ENCODE measurements at regions not wholly inside any gene's neighbourhood (a gene's known extent, or its start where the extent isn't known, plus 50 kb on each side); places are given as distances from the start of the nearest gene placed in this dataset.

GRCh38 chrX:15915959-15916703, 61.5 kb upstream of the AP1S2 start:
- DNase-seq (ENCODE audit: low spot score), result no peak

DNA sequence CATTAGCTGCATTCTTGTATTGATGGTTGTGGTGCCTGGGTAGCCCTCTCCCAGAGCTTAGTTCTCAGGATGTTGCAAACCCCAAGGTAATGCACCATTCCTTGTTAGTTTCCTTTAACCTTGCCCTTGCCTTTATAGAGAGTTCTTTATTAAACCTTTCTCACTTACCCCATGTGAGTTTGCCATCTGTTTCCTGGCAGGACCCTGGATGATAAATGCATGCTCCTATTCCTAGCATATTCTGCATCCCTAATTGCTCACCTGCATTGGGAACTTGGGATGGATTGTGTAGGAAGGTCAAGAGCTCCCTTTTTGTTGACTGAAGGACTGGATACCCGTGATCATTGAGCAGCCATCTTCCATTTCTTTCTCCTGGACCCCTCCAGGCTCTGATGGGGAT, 59.9 kb upstream of the AP1S2 start:
- no peak for DNase-seq (ENCODE audit: low spot score)

DNA sequence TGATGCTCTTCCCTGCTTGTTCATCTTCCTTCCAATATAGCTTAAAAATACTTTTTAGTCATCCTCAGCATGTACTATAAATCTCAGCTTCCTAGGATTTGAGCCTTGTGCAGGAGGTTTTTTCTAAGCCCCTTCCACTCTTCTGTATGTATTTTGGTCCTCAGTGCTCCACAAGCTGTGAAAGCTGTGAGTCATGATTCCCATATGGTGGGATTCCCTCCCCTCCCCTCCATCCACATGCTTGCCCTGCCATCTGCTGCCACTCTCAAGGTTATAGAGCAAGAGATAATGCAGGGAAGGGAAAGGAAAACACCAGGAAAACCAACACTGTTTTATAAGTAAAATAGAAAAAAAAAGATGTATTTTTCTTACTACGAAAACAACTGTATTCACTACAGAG, 58.5 kb upstream of the AP1S2 start:
- DNase-seq (ENCODE audit: low spot score), result no peak

DNA sequence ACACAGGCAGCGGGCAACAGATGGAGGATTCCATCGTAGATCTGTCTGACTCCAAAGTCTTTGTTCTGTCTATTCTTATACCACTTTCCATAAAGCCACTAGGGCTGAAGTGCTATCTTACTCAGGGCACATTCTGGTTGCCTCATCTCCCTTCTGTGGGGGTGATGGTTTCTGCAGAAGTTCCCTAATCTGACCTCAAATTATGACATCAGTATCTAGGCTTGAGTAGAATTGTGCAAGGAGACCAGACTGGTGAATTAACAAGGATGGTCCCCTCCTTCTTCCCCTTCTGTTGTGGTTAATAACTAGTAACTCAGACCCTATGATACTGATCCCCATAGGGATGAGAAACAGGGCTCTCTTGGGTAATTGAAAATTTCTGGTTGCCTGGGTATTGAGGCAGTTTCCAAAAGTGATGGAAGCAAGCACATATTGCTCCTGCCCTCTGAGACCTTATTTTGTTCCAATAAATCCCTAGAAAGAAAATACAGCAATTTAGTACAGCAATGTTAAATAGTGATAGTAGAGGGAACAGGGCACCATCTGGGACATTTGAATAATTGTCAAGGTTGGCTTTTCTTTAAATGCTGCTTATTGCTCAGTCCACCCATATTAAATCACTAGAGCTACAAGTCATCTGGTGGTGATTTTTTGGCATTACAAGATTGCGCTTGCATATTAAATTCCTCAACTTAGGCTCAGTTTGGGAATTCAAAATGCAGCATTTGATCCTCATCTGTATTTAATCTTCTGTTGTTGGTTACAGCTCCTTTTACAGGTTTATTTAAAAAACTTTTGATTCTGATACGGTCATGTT, 57.3 kb upstream of the AP1S2 start:
- no peak for DNase-seq (ENCODE audit: low spot score)

- DNase-seq (ENCODE audit: low spot score), result no peak
Observed at GRCh38 chrX:15909605-15910004, 55.0 kb upstream of the AP1S2 start.

GRCh38 chrX:15908603-15909290, 54.1 kb upstream of the AP1S2 start:
- no peak for DNase-seq (ENCODE audit: low spot score)

GRCh38 chrX:15906041-15906943, 51.7 kb upstream of the AP1S2 start:
- DNase-seq (ENCODE audit: low spot score), result no peak
